ENCODE measurements at regions not wholly inside any gene's neighbourhood (a gene's known extent, or its start where the extent isn't known, plus 50 kb on each side); places are given as distances from the start of the nearest gene placed in this dataset.

GRCh38 chr3:182668974-182669373 lies 124.3 kb upstream of the ATP11B start:
- DNase-seq = no peak

GRCh38 chr3:182671541-182671940 lies 121.8 kb upstream of the ATP11B start:
- no peak for DNase-seq

GRCh38 chr3:182671942-182672341 lies 121.4 kb upstream of the ATP11B start:
- DNase-seq = no peak

GRCh38 chr3:182673336-182673735 lies 120.0 kb upstream of the ATP11B start:
- no peak for DNase-seq

- DNase-seq = no peak
Measured at GRCh38 chr3:182682263-182683241, 110.8 kb upstream of the ATP11B start.

DNA sequence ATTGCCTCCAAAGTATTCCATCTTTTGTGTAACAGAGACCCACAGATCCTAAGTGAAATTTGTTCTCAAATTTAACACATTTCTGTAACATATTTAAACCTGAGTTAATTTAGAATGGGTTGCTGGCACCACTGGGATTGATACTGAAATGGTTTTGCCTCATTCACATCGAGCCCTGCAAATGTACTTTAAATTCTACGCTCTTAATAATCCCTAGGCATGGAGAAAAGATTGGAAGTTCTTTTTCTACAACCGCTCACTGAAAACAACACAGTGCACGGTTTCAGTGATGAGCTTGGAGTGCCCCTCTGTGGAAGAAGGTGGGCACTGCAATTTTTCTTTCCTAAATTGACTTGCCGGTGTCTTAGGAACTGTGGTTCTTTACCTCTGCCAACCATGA lies 109.9 kb upstream of the ATP11B start:
- DNase-seq = peak; percentile 48 to 75

DNA sequence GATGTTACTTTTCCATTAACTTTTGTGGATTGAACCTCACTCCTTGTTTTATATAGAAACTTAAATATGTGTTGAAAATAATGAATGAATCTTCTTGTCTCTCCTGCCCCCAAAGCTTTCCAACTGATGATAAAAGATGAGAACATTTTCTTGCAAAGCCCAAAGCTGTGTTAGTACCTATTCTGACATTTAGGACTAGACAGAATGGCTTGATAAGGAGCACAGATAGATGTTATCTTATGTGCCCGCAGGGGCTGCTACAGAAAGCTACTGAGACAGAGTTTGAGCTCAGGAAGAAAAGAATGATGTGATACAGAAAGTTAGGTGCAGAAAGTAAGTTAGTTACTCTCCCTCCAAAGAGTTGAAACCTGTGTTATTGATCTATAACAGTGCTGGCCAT lies 109.4 kb upstream of the ATP11B start:
- no peak for DNase-seq

DNA sequence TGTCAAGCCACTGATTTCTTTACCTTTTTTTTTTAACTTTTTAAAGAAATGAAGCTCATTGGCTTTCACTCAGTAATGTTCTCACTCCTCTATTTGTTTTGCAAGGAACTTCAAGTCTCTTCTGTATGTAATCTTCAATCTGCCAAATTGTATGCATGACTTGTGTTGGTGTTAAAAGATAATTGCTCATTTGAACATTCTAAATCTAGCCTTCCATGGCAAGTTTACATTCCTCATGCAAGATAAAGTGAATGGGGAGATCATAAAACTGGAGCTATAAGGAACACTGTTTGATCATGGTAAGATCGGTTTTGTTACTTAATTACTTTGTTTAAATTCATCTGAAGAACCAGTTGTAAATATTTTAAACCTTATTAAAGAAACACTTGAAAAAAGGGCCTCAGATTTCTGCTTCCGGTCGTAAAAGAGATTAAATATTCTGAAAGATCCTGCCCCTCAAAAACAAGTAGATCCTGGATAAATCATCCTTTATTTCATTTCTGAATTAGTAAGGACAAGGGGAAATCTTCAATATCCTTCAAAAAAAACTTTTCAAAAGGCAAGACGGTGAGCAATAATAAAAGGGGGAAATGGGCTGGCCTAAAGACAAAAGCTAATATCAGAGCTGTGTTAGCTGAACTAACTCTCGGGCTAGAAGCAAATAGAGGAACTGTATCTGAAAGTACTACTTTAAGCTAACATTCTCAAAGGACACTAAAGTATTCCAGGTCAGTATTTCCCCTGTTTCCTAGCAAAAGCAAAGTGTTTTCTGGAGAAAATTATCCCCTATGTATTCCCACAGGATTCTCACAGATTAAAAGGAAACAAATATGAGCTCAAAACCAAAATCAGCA lies 107.0 kb upstream of the ATP11B start:
- no peak for DNase-seq

- DNase-seq = no peak
Measured at GRCh38 chr3:182690172-182690571, 103.1 kb upstream of the ATP11B start.

DNA sequence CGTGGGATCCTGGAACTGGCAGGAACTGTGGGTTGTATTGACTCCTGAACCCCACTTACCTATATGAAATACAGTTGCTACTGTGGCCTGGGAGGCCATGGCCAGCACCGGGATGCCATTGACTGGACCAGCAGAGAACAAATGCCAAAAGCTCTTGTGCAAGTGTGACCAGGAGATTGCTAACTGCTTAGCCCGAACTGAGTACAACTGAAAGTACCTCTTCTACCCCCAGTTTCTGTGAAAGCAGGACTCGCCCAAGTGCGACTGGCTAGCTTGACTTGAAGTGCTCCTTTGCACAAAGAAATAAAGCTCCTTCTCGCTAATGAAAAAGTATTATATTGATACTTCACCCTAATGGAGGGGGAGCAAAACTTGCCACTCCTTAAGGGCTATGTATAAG lies 101.3 kb upstream of the ATP11B start:
- peak in 1 of 2 experiments; percentile 31 for DNase-seq

DNA sequence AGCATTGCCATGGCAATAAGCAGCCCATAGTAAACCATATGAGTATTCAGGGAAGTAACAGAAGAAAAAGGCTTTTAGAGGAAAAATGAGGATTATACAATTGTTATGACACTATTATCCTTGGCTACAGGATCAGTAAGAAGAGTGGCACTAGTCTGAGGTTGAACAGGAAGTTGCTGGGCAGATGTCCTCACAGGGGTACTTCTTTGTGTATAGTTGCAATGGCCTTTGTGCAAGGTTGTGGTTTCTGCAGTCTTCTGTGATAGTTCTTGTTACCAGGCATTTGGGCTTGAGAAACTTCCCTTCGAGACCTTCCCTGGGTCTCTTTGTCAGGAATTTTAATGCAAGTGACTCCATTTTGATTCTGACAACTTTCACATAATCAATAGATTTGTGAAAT lies 100.6 kb upstream of the ATP11B start:
- DNase-seq = peak; percentile 100

DNA sequence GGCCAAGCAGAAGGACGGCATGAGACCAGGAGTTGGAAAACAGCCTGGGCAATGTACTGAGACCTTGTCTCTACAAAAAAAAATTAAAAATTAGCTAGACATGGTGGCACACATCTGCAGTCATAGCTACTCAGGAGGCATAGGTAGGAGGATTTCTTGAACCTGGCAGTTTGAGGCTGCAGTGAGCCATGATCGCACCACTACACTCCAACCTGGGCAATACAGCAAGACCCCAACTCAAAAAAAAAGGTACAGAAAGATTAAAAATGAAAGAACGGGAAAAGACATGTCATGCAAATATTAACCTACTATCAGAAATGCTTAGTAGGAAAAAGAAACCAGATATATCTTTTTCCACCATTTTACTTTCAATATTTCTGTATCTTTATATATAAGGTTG lies 99.6 kb upstream of the ATP11B start:
- no peak for DNase-seq

DNA sequence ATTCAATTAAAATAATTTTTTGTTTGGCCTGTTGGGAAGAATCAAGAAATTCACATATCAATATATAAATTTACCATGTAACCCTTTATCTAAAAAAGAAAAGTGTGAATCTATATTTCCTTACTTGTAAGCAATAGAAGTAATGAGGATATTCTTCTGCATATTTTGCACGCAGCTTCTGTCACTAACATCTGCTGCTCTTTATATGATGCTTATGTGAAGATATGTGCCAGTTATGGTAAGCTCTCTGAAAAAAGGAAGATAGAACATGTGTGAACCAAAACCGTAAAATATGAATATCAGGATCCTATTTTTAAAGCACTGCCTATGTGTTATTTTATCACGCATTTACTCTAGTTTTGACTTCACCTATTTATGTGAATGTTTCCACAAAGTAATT lies 96.4 kb upstream of the ATP11B start:
- no peak for DNase-seq

DNA sequence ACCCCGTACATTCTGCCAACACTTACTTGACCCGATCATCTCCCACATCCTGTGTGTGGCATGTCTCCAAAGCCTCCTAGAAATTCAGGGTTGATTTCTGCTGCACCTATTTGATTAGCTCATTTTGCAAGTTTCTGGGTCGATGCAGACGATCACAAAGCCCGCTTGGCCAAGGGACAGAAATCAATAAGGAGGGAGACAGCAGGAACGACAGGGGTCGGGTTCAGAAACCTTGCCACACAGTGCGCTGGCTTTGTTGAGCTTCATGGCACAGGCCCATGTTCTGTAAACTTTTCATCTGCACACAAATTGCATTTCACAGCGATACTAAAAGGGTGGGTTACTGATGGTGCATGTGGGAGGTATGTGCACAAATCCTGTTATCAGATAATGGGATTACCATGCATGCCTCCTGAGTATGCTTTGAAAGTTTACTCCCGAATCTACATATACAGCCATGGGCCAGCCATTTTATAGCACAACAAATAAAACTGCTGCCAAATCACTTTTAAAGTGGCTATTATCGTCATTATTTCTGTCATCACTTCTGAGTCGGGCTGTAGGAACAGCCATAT lies 95.9 kb upstream of the ATP11B start:
- no peak for DNase-seq

DNA sequence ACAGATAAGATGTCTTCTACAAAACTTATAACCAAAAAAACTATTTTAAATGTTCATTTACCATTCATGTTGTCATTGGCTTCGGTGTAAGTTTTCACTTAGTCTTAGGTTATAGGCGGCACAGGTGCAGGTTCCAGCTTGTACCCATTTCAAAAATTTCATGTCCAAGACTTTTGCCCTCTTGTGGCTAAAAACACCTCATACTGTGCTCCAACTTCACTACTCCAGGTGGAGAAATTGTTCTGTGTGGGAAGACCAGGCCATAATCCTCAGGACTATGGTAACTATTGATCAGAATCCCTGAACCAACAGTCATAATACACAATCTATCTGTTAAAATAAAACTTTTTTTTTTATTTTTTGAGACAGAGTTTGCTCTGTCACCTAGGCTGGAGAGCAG lies 95.2 kb upstream of the ATP11B start:
- no peak for DNase-seq

- no peak for DNase-seq
Measured at GRCh38 chr3:182699550-182700170, 93.6 kb upstream of the ATP11B start.

GRCh38 chr3:182702216-182702615 lies 91.1 kb upstream of the ATP11B start:
- no peak for DNase-seq

DNA sequence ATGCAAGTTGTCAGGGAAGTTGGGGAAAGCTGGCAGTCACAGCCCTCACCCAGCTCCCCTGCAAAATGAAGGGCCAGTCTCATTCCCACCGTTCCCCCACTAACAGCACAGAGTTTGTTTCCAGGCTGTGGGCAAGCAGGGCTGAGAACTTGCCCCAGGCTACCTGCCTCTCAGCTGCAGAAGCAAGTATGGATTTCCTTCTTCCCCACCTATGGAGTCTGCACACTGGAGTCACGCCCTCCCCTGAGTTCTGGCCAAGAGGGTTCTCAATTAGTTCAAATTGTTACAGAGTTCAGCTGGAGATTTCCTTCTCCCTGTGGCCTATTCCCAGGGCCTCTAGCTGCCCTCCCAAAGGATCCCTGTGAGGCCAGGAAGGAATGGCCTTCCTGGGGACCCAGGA lies 90.1 kb upstream of the ATP11B start:
- DNase-seq = no peak

GRCh38 chr3:182704926-182705325 lies 88.4 kb upstream of the ATP11B start:
- no peak for DNase-seq

DNA sequence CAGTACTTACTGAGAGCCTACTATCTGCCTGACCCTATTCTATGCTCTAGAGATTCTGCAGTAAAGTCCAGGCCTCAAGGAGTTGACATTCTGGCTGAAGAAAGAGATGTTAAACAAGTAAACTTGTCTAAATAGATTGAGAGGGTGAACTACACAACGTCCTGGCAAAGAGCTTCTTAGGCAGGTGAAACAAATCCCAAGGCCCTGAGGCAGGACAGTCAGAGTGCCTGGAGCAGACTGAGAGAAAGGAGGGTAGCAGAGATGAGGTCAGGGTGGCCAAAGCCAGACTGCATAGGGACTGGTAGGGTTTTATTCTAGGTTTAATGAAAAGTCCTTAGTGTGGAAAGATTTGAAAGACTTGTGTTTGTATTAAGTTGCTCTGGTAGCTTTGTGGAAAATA lies 84.5 kb upstream of the ATP11B start:
- DNase-seq = no peak

DNA sequence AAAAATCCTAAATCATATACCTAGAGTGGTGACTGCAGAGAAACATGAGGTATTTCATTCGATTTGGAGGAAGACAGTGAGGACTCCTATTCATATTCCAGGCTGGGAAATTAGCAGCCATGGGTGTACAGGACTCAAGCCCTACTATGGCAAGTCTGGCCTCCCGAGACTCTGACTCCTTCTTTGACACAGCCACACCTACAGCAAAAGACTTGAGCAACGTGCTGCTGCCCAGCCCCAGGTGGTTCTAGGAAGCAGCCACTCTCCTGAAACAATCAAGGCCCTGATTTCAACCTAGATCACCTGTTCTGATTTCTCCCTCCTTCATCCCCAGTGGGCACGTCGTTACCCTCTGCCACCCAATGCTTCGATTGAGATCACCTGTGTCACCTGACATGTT lies 84.0 kb upstream of the ATP11B start:
- DNase-seq = no peak

GRCh38 chr3:182710557-182711157 lies 82.6 kb upstream of the ATP11B start:
- peak; percentile 73 to 81 for DNase-seq

- DNase-seq = peak; percentile 81 to 87
Measured at GRCh38 chr3:182711261-182711683, 82.0 kb upstream of the ATP11B start.
